ENCODE measurements at regions not wholly inside any gene's neighbourhood (a gene's known extent, or its start where the extent isn't known, plus 50 kb on each side); places are given as distances from the start of the nearest gene placed in this dataset.

GRCh38 chr1:69077198-69077597, 490.5 kb upstream of the LRRC7 start:
- POLR2A ChIA-PET: no interaction called here
- 48% methylated on average over 1 of the region's 1 CpG for WGBS (ENCODE audit: low lambda C conversion rate)
- Histone ChIP-seq H3K9me2 (no peaks in the 10 kb centered on the region), H3F3A (replicated peaks; ENCODE audit: insufficient read depth) (no peaks in the 10 kb centered on the region), H3K4me2 (no peak overlapping the region), H3K9ac (no peak overlapping the region), H4K20me1 (ENCODE audit: insufficient read depth) (no peaks in the 10 kb centered on the region), H2AFZ (ENCODE audit: low read depth) (no peak overlapping the region), H3K9me3 (no peaks in the 10 kb centered on the region), H3K27ac (ENCODE audit: low read depth in 2 of 2, low read length in 1 of 2) (no peak overlapping the region), H3K4me3 (ENCODE audit: low read depth in 2 of 2, low read length in 1 of 2) (no peak overlapping the region), H3K4me1 (ENCODE audit: control insufficient read depth in 1 of 2, insufficient read depth in 2 of 2, low read depth in 1 of 2, low read length in 1 of 2) (no peaks in the 10 kb centered on the region), H3K36me3 (replicated peaks in 1 of 2; ENCODE audit: control insufficient read depth in 1 of 2, insufficient read depth in 2 of 2, low read length in 1 of 2) (no peaks in the 10 kb centered on the region), H3K79me2 (ENCODE audit: insufficient read depth) (no peaks in the 10 kb centered on the region), H3K27me3 (ENCODE audit: insufficient read depth) (no peaks in the 10 kb centered on the region)
- DNase-seq: no peak
- CTCF ChIA-PET: no interaction called here
- TF ChIP-seq ZBTB33 (IDR thresholded peaks at IDR 0.05; ENCODE audit: borderline replicate concordance, low read depth) (no peak), USF2 (IDR thresholded peaks at IDR 0.05; ENCODE audit: borderline replicate concordance, low read depth, low read length) (no peak), MEF2A (IDR thresholded peaks at IDR 0.05; ENCODE audit: borderline replicate concordance, low read depth) (no peak), POLR2AphosphoS5 (IDR thresholded peaks at IDR 0.05; ENCODE audit: low read depth, low read length) (no peak), FOXM1 (IDR thresholded peaks at IDR 0.05; ENCODE audit: low read depth) (no peak), CHD2 (IDR thresholded peaks at IDR 0.05; ENCODE audit: low read length, partially characterized antibody) (no peak), NRF1 (IDR thresholded peaks at IDR 0.05; ENCODE audit: low read depth, low read length) (no peak), PBX3 (IDR thresholded peaks at IDR 0.05) (no peak), RAD21 (IDR thresholded peaks at IDR 0.05; ENCODE audit: low read length) (no peak), TAF1 (IDR thresholded peaks at IDR 0.05; ENCODE audit: borderline replicate concordance, low read depth, low read length) (no peak), NFIC (IDR thresholded peaks at IDR 0.05; ENCODE audit: borderline replicate concordance) (no peak), TEAD4 (IDR thresholded peaks at IDR 0.05; ENCODE audit: borderline replicate concordance, insufficient read depth) (no peak), RXRA (IDR thresholded peaks at IDR 0.05; ENCODE audit: borderline replicate concordance, low read depth) (no peak), SMC3 (IDR thresholded peaks at IDR 0.05; ENCODE audit: low read depth, low read length) (no peak), FOSL2 (IDR thresholded peaks at IDR 0.05; ENCODE audit: borderline replicate concordance, low read depth) (no peak)

GRCh38 chr1:69077633-69078032, 490.1 kb upstream of the LRRC7 start:
- WGBS (ENCODE audit: low lambda C conversion rate): 50% methylated on average over 3 of the region's 3 CpGs
- Histone ChIP-seq H3K9me2 (no peaks in the 10 kb centered on the region), H3K36me3 (replicated peaks in 1 of 2; ENCODE audit: control insufficient read depth in 1 of 2, insufficient read depth in 2 of 2, low read length in 1 of 2) (no peaks in the 10 kb centered on the region), H3K4me1 (ENCODE audit: control insufficient read depth in 1 of 2, insufficient read depth in 2 of 2, low read depth in 1 of 2, low read length in 1 of 2) (no peaks in the 10 kb centered on the region), H4K20me1 (ENCODE audit: insufficient read depth) (no peaks in the 10 kb centered on the region), H3K27me3 (ENCODE audit: insufficient read depth) (no peaks in the 10 kb centered on the region), H3K9ac (no peak overlapping the region), H3K9me3 (no peaks in the 10 kb centered on the region), H3F3A (replicated peaks; ENCODE audit: insufficient read depth) (no peaks in the 10 kb centered on the region), H3K4me3 (ENCODE audit: low read depth in 2 of 2, low read length in 1 of 2) (no peak overlapping the region), H3K4me2 (no peak overlapping the region), H3K79me2 (ENCODE audit: insufficient read depth) (no peaks in the 10 kb centered on the region), H3K27ac (ENCODE audit: low read depth in 2 of 2, low read length in 1 of 2) (no peak overlapping the region), H2AFZ (ENCODE audit: low read depth) (no peak overlapping the region)
- TF ChIP-seq FOXM1 (IDR thresholded peaks at IDR 0.05; ENCODE audit: low read depth) (no peak), GABPA (IDR thresholded peaks at IDR 0.05; ENCODE audit: low read depth) (no peak), EP300 (IDR thresholded peaks at IDR 0.05; ENCODE audit: borderline replicate concordance in 1 of 2, low read depth in 1 of 2, low read length in 1 of 2) (no peak), SMC3 (IDR thresholded peaks at IDR 0.05; ENCODE audit: low read depth, low read length) (no peak)
- CTCF ChIA-PET: no interaction called here
- no peak for DNase-seq
- POLR2A ChIA-PET: no interaction called here

Measured in SK-N-SH (cell line).